Suppressor macrophage treated with lipopolysaccharide for 1 hour (primary cell): ENCODE measurements at regions not wholly inside any gene's neighbourhood (a gene's known extent, or its start where the extent isn't known, plus 50 kb on each side); places are given as distances from the start of the nearest gene placed in this dataset.

Experiments used
- DNase-seq, 3 donors: peaks; one replicate each; pipeline ENCODE4 v3.0.0-alpha.2; 2020 to 2022

- DNase-seq, result no peak
These were observed 127.5 kb downstream of the SS18 start for GRCh38 chr18:25962919-25963318.

DNA sequence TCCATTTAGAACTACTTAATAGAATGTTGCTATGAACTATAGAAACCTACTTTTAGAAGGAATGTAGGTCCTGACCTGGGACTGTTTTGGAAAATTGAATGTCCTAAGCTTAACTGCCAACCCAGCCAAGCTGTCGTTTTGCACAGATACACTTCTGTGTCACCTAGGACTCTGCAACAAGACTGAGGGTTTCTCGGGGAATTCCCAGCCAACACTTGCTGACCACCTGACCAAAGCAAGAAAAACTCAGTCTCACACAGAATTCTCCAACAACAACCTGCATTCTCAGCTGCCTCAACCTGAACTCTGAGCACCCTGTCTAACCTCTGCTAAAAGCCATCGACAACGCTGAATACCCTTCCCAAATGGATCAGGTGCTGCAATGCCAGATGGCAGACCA is 128.2 kb downstream of the SS18 start:
- DNase-seq, result no peak

DNA sequence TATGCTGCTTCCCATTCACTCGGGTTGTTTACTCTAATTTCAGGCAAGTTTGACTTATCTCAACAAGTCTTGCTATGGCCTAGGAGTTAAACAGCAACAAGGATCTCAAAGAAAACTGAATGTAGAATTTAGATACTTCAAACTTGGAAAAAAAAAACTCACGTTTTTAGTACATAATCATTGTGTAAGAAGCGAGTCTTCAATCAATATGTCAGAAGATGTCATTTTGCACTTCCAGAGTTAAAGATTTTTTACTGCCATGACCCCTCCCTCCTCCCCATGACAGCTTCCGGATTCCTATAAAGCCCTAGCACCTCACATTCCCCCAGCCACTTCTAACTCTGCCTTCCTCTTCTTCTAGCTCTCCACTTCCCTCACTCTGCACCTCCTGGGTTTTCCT is 133.4 kb downstream of the SS18 start:
- no peak for DNase-seq

DNA sequence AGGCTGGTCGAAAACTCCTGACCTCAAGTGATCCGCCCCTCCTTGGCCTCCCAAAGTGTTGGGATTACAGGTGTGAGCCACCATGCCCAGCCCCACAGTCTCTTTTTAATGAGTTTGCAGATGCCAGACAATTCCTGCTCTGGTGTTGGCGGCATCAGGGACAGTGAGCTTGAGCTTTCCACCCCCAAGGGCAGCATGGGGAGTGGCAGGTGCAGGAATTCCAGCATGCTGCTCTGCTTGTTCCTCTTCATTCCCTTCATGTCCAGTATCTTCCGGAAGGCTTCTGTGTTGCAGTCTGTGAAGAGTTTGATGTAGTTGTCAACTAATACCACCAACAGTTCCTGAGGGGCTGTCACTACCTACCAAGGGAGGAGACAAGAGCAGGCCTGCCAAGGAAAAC is 137.3 kb downstream of the SS18 start:
- no peak for DNase-seq

DNA sequence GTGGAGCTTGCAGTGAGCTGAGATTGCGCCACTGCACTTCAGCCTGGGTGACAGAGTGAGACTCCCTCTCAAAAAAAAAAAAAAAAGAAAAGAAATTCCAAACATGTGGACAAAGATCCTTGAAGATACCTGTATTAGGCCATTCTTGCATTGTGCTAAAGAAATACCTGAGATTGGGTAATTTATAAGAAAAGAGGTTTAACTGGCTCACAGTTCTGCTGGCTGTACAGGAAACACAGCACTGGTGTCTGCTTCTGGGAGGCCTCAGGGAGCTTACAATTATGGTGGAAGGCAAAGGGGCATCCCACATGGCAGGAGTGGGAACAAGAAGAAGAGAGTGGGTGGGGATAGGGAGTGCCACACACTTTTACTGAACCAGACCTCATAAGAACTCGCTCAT is 140.1 kb downstream of the SS18 start:
- no peak for DNase-seq

DNA sequence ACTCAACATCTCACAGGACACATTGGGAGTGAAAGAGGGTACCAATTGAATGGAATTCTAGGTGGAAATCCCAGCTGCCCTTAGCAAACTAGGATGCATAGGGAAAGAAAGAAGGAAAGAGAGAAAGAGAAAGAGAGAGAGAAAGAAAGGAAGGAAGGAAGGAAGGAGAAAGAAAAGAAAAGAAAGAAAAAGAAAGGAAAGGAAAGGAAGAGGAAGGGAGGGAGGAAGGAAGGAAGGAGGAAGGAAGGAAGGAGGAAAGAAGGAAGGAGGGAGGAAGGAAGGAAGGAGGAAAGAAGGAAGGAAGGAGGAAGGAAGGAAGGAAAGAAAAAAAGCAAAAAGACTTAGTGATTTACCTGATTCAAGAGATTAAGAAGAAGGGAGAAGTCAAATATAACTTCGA is 143.9 kb downstream of the SS18 start:
- no peak for DNase-seq

DNA sequence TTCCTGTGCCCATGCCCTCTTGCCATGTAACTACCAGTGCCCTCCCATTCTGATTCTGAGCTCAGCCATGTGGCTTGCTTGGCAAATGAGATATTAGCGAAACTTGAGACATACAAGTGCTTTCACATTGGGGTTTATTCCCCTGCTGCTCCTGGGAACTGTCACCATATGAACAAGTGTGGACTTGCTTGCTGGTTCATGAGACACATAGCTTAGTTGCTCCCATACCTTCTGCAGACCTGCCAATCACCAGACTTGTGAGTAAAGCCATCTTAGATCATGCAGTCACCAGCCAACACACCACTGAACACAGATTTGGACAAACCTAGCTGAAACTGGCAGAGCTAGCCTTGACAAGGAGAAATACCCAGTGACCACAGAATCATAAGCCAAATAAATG is 155.1 kb downstream of the SS18 start:
- no peak for DNase-seq

DNA sequence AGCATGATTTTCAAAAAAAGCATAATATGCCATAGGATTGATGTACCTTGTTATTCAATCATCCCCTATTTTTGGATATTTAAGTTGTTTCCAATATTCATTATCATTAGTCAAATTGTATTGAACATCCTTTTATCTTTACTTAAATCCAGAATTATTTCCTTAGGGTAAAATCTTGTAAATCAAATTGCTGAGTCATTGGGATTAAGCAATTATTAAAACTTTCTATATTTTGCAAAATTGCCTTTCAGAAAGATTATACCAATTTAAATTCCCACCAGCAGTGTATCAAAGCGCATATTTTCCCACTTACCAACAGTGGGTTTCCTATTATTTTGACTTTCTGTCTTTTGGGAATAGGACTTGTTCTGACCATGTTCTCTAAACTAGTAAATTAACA is 159.3 kb downstream of the SS18 start:
- DNase-seq, result no peak

GRCh38 chr18:25929787-25930186 is 160.6 kb downstream of the SS18 start:
- DNase-seq, result no peak

DNA sequence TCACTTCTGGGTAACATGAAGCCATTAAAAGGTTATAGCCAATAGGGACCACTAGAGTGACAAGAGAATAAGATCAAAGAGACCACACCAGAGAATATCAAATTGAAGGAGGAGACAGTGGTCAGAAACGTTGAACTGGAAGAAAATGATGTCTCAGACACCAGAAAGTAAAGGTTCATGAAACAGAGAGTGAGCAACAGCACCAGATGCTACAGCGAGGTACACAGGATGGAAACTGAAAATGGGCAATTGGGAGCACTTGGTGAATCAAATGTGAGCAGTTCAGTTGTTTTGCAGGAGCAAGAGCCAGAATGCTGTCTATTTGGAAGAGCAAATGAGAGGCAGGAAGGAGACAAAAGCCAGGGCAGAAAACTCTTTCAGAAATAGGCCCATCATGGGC is 162.6 kb downstream of the SS18 start:
- DNase-seq, result no peak

GRCh38 chr18:25923193-25923592 is 167.2 kb downstream of the SS18 start:
- DNase-seq, result no peak

- DNase-seq, result peak; percentile 26 to 42 (median 37)
These were observed 168.6 kb downstream of the SS18 start for GRCh38 chr18:25921677-25922421.

DNA sequence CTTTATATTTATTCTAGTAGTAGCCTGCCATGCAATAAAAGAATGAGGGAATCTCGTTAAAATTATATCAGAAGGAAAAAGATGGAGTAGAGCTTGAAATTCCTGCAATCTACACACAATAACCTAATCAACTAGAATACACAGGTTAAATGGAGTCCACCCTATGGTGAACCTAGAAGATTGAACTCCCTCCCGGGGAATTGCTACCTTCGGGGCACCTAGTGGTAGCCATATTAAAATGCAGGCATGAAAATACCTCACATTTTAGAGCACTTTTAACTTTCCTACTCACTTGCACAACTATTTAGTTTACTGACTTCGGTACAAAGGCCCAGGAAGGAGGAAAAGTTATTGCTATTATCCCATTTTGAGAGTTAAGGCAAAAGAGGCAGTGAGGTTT is 174.5 kb downstream of the SS18 start:
- no peak for DNase-seq

DNA sequence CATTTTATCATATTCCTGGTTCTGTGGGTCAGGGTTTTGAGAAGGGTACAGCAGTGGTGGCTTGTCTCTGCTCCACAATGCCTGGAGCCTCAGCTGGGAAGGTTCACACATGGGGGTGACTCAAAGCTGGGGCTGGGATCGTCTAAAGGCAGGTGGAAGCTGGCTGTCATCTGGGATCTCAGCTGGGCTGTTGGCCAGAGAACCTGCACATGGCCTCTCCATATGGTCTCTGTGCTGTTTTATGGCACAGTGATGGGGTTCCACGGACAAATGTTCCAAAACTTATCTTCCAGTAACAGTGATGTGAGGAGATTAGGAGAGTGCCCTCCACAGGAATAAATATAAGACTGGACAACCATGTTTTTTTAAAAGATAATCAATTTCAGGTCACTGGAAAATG is 191.4 kb downstream of the SS18 start:
- no peak for DNase-seq

DNA sequence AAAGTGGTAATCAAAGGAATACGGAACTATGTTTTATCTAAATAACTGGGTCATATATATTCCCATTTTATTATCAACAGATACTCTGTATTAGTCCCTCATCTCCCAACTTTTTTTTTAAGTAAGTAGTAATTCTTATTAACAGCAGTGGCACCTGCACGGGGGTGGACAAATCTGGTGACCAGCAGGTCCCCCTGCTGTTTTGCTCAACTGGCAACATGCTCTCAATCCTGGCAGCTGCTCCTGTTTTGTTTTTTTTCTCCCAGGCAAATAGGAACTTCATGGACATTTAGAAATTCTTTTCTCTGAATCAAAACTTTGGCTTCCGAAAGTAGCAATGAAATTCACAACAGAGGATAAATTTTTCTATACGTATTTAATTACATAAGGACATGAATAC is 193.5 kb downstream of the SS18 start:
- DNase-seq, result no peak

DNA sequence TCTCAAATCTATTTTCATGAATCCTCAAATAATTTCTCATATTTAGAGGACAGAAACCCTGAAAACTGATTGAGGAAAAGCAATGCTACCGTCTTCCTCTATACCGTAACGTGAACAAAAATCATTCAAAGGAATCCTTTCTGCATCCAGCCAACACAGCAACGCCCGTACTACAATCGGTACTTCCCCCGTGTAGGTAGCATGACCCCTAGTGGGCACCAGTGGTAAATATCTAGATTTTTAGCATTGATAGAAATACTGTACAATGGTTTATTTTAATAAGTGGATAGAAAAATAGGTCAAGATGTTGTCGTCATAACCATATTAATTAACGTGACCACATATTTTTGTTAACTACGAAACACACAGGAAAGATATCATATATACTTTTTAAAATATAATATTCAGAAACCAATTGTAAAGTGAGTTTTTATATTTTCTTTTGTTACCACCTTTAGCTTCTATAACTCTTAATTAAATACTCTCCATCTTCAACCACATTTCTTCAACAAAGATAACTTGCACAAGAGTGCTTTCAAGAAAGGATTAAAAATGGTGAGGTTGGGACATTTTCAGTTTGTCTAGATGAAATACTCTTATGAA is 194.1 kb downstream of the SS18 start:
- peak; percentile 36 to 57 (median 51) for DNase-seq

GRCh38 chr18:25895518-25895917 is 194.9 kb downstream of the SS18 start:
- DNase-seq, result no peak

GRCh38 chr18:25886283-25886682 is 204.1 kb downstream of the SS18 start:
- no peak for DNase-seq

GRCh38 chr18:25883091-25883490 is 207.3 kb downstream of the SS18 start:
- no peak for DNase-seq

GRCh38 chr18:25881149-25881548 is 209.3 kb downstream of the SS18 start:
- DNase-seq, result peak; percentile 31 to 72 (median 57)

GRCh38 chr18:25880441-25880840 is 210.0 kb downstream of the SS18 start:
- DNase-seq, result no peak

GRCh38 chr18:25876330-25876948 is 214.0 kb downstream of the SS18 start:
- DNase-seq, result no peak

GRCh38 chr18:25875551-25876240 is 214.7 kb downstream of the SS18 start:
- no peak for DNase-seq

DNA sequence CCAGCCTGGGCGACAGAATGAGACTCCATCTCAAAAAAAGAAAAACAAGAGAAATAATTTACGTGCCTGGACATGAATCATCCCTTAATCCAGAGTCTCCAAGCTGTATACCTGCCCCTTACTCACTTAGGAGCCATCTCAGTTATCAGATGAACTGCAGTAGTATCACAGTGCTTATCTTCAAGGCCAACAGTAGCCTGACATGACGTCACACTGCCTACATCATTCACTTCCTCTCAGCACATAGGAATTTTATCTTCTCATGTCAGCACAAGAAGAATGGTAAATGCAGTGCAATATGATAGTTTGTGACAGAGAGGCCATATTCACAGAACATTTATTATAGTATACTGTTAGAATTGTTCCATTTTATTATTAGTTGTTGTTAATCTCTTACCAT is 216.6 kb downstream of the SS18 start:
- DNase-seq, result no peak
